HCT116 (cell line): ENCODE measurements at regions not wholly inside any gene's neighbourhood (a gene's known extent, or its start where the extent isn't known, plus 50 kb on each side); places are given as distances from the start of the nearest gene placed in this dataset.

Source experiments
- ATAC-seq: fragments of 200-7000 bp; cut with Tn5 transposase; 2 replicates; pipeline ENCODE4 v1.9.1; 2020; ENCODE audit warnings: mild to moderate bottlenecking, moderate library complexity
- BruUV-seq: library from RNA; stranded (reverse); fragments of 400-500 nt; replicated peaks from 2 replicates; lab custom pipeline; 2021; lab: Mats Ljungman, UMichigan
- CTCF ChIA-PET: fragments of 300-600 bp; sonication (Branson Sonifier 250); formaldehyde crosslinking; loops from one replicate; lab custom pipeline; 2021; ENCODE audit warnings: antibody characterized with exemption; lab: Charles Lee
- POLR2A ChIA-PET: fragments of 300-600, 350-600 bp; sonication (Branson Sonifier 250); formaldehyde crosslinking; loops from one replicate; lab custom pipeline; 2021; ENCODE audit warnings: antibody characterized with exemption; lab: Charles Lee
- RAD21 ChIA-PET, 2 experiments: fragments of 300-600 bp; sonication (Branson Sonifier 250); formaldehyde crosslinking; loops; one replicate each; lab custom pipeline; 2023; ENCODE audit warnings: low total read pairs in 2 of 2; ENCODE audit not compliant: uncharacterized antibody in 2 of 2, unreplicated experiment in 2 of 2, low non-redundant PET in 1 of 2; lab: Charles Lee
- DNase-seq: peaks from one replicate; pipeline ENCODE4 v3.0.0-alpha.2; 2010; ENCODE audit warnings: low read depth, low spot score
- H2AFZ ChIP-seq: fragments of 200-600 bp; shearing (Covaris generic), sonication (generic); 2 replicates; pipeline ENCODE4 v1.6.1; 2017; ENCODE audit warnings: low read depth, mixed run types, mixed read lengths, antibody characterized with exemption, low read length; ENCODE audit not compliant: poor library complexity, severe bottlenecking
- H3K27ac ChIP-seq: 2 replicates; pipeline ENCODE4 v1.5.1; 2012; ENCODE audit warnings: low read depth, low read length
- H3K27me3 ChIP-seq: fragments of 200-600 bp; sonication (generic); 2 replicates; pipeline ENCODE4 v1.6.1; 2016; ENCODE audit warnings: mixed run types, low read length, mixed read lengths; ENCODE audit not compliant: insufficient read depth
- H3K36me3 ChIP-seq, 2 experiments: fragments of 200-500 bp in 1 of 2; fragments of 200-600 bp in 1 of 2; sonication (Bioruptor generic) in 1 of 2; sonication (generic) in 1 of 2; 2 replicates each; pipeline versions ENCODE4 v1.5.1 to v1.6.1; 2014 to 2016; ENCODE audit warnings: low read length in 2 of 2, inconsistent platforms in 1 of 2, mixed read lengths in 1 of 2, mixed run types in 1 of 2; ENCODE audit not compliant: insufficient read depth in 2 of 2, control insufficient read depth in 1 of 2
- H3K4me1 ChIP-seq, 2 experiments: fragments of 200-600 bp in 1 of 2; sonication (generic) in 1 of 2; 2 replicates each; pipeline versions ENCODE4 v1.5.1 to v1.6.1; 2012 to 2017; ENCODE audit warnings: low read length in 2 of 2, inconsistent platforms in 1 of 2, mild to moderate bottlenecking in 1 of 2, mixed read lengths in 1 of 2, mixed run types in 1 of 2, moderate library complexity in 1 of 2; ENCODE audit not compliant: insufficient read depth in 2 of 2, control insufficient read depth in 1 of 2
- H3K4me2 ChIP-seq: fragments of 200-600 bp; sonication (generic); 2 replicates; pipeline ENCODE4 v1.6.1; 2017; ENCODE audit warnings: mixed run types, low read length, mixed read lengths
- H3K4me3 ChIP-seq, 2 experiments: fragments of 200-600 bp in 1 of 2; sonication (generic) in 1 of 2; replicated peaks in 1 of 2; 2 replicates each; pipeline ENCODE4 v1.5.1; 2011 to 2016; ENCODE audit warnings: low read length in 2 of 2, control low read depth in 1 of 2, low read depth in 1 of 2, mild to moderate bottlenecking in 1 of 2, mixed read lengths in 1 of 2, mixed run types in 1 of 2
- H3K79me2 ChIP-seq: fragments of 200-600 bp; sonication (generic); 2 replicates; pipeline ENCODE4 v1.6.1; 2017; ENCODE audit warnings: mild to moderate bottlenecking, mixed run types, low read length, moderate library complexity, mixed read lengths; ENCODE audit not compliant: insufficient read depth
- H3K9ac ChIP-seq: fragments of 200-600 bp; sonication (generic); 2 replicates; pipeline ENCODE4 v1.6.1; 2016; ENCODE audit warnings: low read length, mixed read lengths
- H3K9me2 ChIP-seq: fragments of 200-600 bp; sonication (generic), shearing (Covaris generic); 2 replicates; pipeline ENCODE4 v1.6.1; 2017; ENCODE audit warnings: mixed run types, mild to moderate bottlenecking, moderate library complexity; ENCODE audit not compliant: insufficient read depth
- H3K9me3 ChIP-seq, 2 experiments: fragments of 200-500 bp in 1 of 2; fragments of 200-600 bp in 1 of 2; sonication (Bioruptor generic) in 1 of 2; sonication (generic) in 1 of 2; 2 replicates each; pipeline ENCODE4 v1.6.1; 2014 to 2017; ENCODE audit warnings: low read length in 2 of 2, mixed read lengths in 2 of 2, inconsistent platforms in 1 of 2, low read depth in 1 of 2, mild to moderate bottlenecking in 1 of 2, mixed run types in 1 of 2, moderate library complexity in 1 of 2; ENCODE audit not compliant: control insufficient read depth in 1 of 2, insufficient read depth in 1 of 2
- H4K20me1 ChIP-seq: fragments of 200-600 bp; sonication (generic), shearing (Covaris generic); 2 replicates; pipeline ENCODE4 v1.6.1; 2017; ENCODE audit warnings: mixed run types, mild to moderate bottlenecking, moderate library complexity; ENCODE audit not compliant: insufficient read depth
- CBX3 ChIP-seq: IDR thresholded peaks from 2 replicates; pipeline ENCODE4 v1.6.1; 2012; ENCODE audit warnings: low read depth
- CEBPB ChIP-seq: IDR thresholded peaks from 2 replicates; pipeline ENCODE4 v1.6.1; 2012; ENCODE audit warnings: low read depth
- CTCF ChIP-seq, 3 experiments: fragments of 200-600 bp in 1 of 3; sonication (generic) in 1 of 3; IDR thresholded peaks in 2 of 3; conservative IDR thresholded peaks in 1 of 3; 2 replicates each; pipeline ENCODE4 v1.5.1; 2012 to 2017; ENCODE audit warnings: low read depth in 2 of 3, low read length in 2 of 3, antibody characterized with exemption in 1 of 3, borderline replicate concordance in 1 of 3, control low read depth in 1 of 3, mild to moderate bottlenecking in 1 of 3, mixed read lengths in 1 of 3, mixed run types in 1 of 3, moderate library complexity in 1 of 3; ENCODE audit not compliant: insufficient read depth in 1 of 3
- ELF1 ChIP-seq: IDR thresholded peaks from 2 replicates; pipeline ENCODE4 v1.6.1; 2012; ENCODE audit warnings: low read depth, borderline replicate concordance
- EZH2 ChIP-seq: fragments of 200-600 bp; sonication (generic); IDR thresholded peaks from 2 replicates; pipeline ENCODE4 v1.6.1; 2017; ENCODE audit warnings: antibody characterized with exemption, mixed run types
- EZH2phosphoT487 ChIP-seq: fragments of 200-600 bp; IDR thresholded peaks from 2 replicates; pipeline ENCODE4 v1.6.1; 2018; ENCODE audit warnings: antibody characterized with exemption, borderline replicate concordance
- FOSL1 ChIP-seq: IDR thresholded peaks from 2 replicates; pipeline ENCODE4 v1.6.1; 2012; ENCODE audit warnings: low read depth
- JUND ChIP-seq: IDR thresholded peaks from 2 replicates; pipeline ENCODE4 v1.6.1; 2012
- MAX ChIP-seq: IDR thresholded peaks from 2 replicates; pipeline ENCODE4 v1.6.1; 2012
- RAD21 ChIP-seq: IDR thresholded peaks from 2 replicates; pipeline ENCODE4 v1.6.1; 2012; ENCODE audit warnings: low read depth, mild to moderate bottlenecking
- REST ChIP-seq: IDR thresholded peaks from 2 replicates; pipeline ENCODE4 v1.6.1; 2012; ENCODE audit warnings: low read depth
- SIN3A ChIP-seq: IDR thresholded peaks from 2 replicates; pipeline ENCODE4 v1.6.1; 2012; ENCODE audit warnings: low read depth
- SP1 ChIP-seq: IDR thresholded peaks from 2 replicates; pipeline ENCODE4 v1.6.1; 2012; ENCODE audit warnings: low read depth
- TCF7L2 ChIP-seq: IDR thresholded peaks from 2 replicates; pipeline ENCODE4 v1.7.0; 2011; ENCODE audit warnings: borderline replicate concordance, inconsistent platforms; ENCODE audit not compliant: insufficient read depth, insufficient read length; ENCODE audit errors: extremely low read depth
- ZBTB33 ChIP-seq: IDR thresholded peaks from 2 replicates; pipeline ENCODE4 v1.6.1; 2011; ENCODE audit warnings: mild to moderate bottlenecking, low read length, moderate library complexity; ENCODE audit not compliant: insufficient replicate concordance; ENCODE audit errors: extremely low read depth
- ZFX ChIP-seq: fragments of 450-650 bp; IDR thresholded peaks from 2 replicates; pipeline ENCODE4 v1.6.1; 2017
- ZNF274 ChIP-seq: fragments of 200-500 bp; sonication (Bioruptor generic); IDR thresholded peaks from 2 replicates; pipeline ENCODE4 v1.6.1; 2014; ENCODE audit warnings: mild to moderate bottlenecking, low read depth, low read length, inconsistent platforms
- intact Hi-C: fragments of 100-400 bp; cut with micrococcal nuclease; formaldehyde crosslinking; loops from 2 replicates; pipeline ENCODE4 v1.10.0; 2022

- TF ChIP-seq EZH2phosphoT487 (no peak), MAX (no peak), RAD21 (no peak), ZBTB33 (no peak), TCF7L2 (no peak), FOSL1 (no peak)
Measured at GRCh38 chr21:28762357-28762735, 230.3 kb downstream of the LTN1 start (continued).

- Histone ChIP-seq H3K9me3 (no peaks in the 10 kb centered on the region), H2AFZ (no peak overlapping the region), H3K9me2 (no peaks in the 10 kb centered on the region), H4K20me1 (no peaks in the 10 kb centered on the region), H3K9ac (no peak overlapping the region), H3K4me2 (no peak overlapping the region), H3K27me3 (no peaks in the 10 kb centered on the region), H3K27ac (no peak overlapping the region), H3K79me2 (no peaks in the 10 kb centered on the region), H3K36me3 (no peaks in the 10 kb centered on the region), H3K4me3 (no peak overlapping the region), H3K4me1 (no peaks in the 10 kb centered on the region)
- ChIA-PET CTCF (no interaction called here), POLR2A (no interaction called here), RAD21 (no interaction called here)
- TF ChIP-seq SIN3A (no peak), ELF1 (no peak), CEBPB (no peak), TCF7L2 (no peak), FOSL1 (no peak), JUND (no peak), MAX (no peak), EZH2 (no peak), ZFX (no peak), REST (no peak), SP1 (no peak), ZNF274 (no peak), RAD21 (no peak), CTCF (IDR thresholded peaks at IDR 0.05 in 2 of 3, conservative IDR thresholded peaks at IDR 0.05 in 1 of 3; ENCODE audit: borderline replicate concordance in 1 of 3, insufficient read depth in 1 of 3, low read depth in 2 of 3, low read length in 2 of 3) (no peak), CBX3 (no peak)
- ATAC-seq: no peak
- no peak for DNase-seq
- no TSS peak for BruUV-seq
- intact Hi-C loops: no loop called here
Measured at GRCh38 chr21:28761674-28762356, 230.9 kb downstream of the LTN1 start.
